Suprapubic skin (tissue), 4 donors: ENCODE measurements at regions not wholly inside any gene's neighbourhood (a gene's known extent, or its start where the extent isn't known, plus 50 kb on each side); places are given as distances from the start of the nearest gene placed in this dataset.

Experiments used
- CTCF ChIP-seq, 2 donors: fragments of 200-600 bp in 1 of 2; fragments of 450-650 bp in 1 of 2; sonication (generic) in 1 of 2; IDR thresholded peaks; one replicate each; pipeline ENCODE4 v1.5.1; 2016 to 2019; ENCODE audit warnings: antibody characterized with exemption in 2 of 2, mild to moderate bottlenecking in 1 of 2, moderate library complexity in 1 of 2
- EP300 ChIP-seq: sonication (generic); formaldehyde crosslinking; IDR thresholded peaks from one replicate; pipeline ENCODE4 v1.6.1; 2017; ENCODE audit warnings: antibody characterized with exemption
- POLR2A ChIP-seq, 2 donors: fragments of 450-650 bp; IDR thresholded peaks; one replicate each; pipeline ENCODE4 v1.6.1; 2017; ENCODE audit warnings: antibody characterized with exemption in 2 of 2, mild to moderate bottlenecking in 2 of 2, moderate library complexity in 2 of 2
- POLR2AphosphoS5 ChIP-seq, 3 donors: sonication (generic); formaldehyde crosslinking; IDR thresholded peaks; one replicate each; pipeline ENCODE4 v1.6.1; 2017; ENCODE audit warnings: antibody characterized with exemption in 3 of 3

- no peak for TF ChIP-seq POLR2AphosphoS5 (IDR thresholded peaks at IDR 0.05)
- no peak for TF ChIP-seq CTCF (IDR thresholded peaks at IDR 0.05)
- no peak for TF ChIP-seq POLR2A (IDR thresholded peaks at IDR 0.05)
- TF ChIP-seq EP300: no peak
Measured at GRCh38 chr1:5110508-5110907, 456.1 kb downstream of the AJAP1 start.
